ENCODE measurements at regions not wholly inside any gene's neighbourhood (a gene's known extent, or its start where the extent isn't known, plus 50 kb on each side); places are given as distances from the start of the nearest gene placed in this dataset.

- Histone ChIP-seq H3K27ac (ENCODE audit: extremely low read depth, low read depth, low read length) (no peak overlapping the region), H3K9me3 (replicated peaks; ENCODE audit: control insufficient read depth, insufficient read depth, low read depth, low read length) (no peaks in the 10 kb centered on the region), H4K20me1 (replicated peaks; ENCODE audit: control insufficient read depth, insufficient read depth, low read length) (no peaks in the 10 kb centered on the region), H3K4me1 (replicated peaks in 1 of 2; ENCODE audit: control insufficient read depth in 2 of 2, insufficient read depth in 2 of 2, low read length in 2 of 2) (no peaks in the 10 kb centered on the region), H3K4me3 (no peak overlapping the region), H3K9ac (ENCODE audit: insufficient read depth in 1 of 2, low read depth in 2 of 2, low read length in 2 of 2) (no peak overlapping the region), H3K4me2 (ENCODE audit: insufficient read depth, low read length) (no peak overlapping the region), H3K79me2 (ENCODE audit: control insufficient read depth, insufficient read depth, low read length) (no peaks in the 10 kb centered on the region), H3K27me3 (ENCODE audit: control insufficient read depth in 2 of 2, insufficient read depth in 2 of 2, low read length in 2 of 2) (no peaks in the 10 kb centered on the region), H3K36me3 (ENCODE audit: control insufficient read depth, insufficient read depth, low read length) (no peaks in the 10 kb centered on the region), H2AFZ (ENCODE audit: low read depth, low read length) (no peak overlapping the region), H3K9me1 (ENCODE audit: control insufficient read depth, insufficient read depth, low read length) (no peaks in the 10 kb centered on the region)
- TF ChIP-seq CEBPZ (IDR thresholded peaks at IDR 0.05; ENCODE audit: borderline replicate concordance, low read depth, low read length) (no peak), GABPB2 (CRISPR knock-in tag; conservative IDR thresholded peaks at IDR 0.05) (no peak), CEBPG (CRISPR knock-in tag; IDR thresholded peaks at IDR 0.05) (no peak), CEBPG (tag; conservative IDR thresholded peaks at IDR 0.05 in 1 of 2, IDR thresholded peaks at IDR 0.05 in 1 of 2) (no peak), SMARCB1 (IDR thresholded peaks at IDR 0.05; ENCODE audit: insufficient read length, low read depth) (no peak)
- TF ChIP-seq, protein P1, sequence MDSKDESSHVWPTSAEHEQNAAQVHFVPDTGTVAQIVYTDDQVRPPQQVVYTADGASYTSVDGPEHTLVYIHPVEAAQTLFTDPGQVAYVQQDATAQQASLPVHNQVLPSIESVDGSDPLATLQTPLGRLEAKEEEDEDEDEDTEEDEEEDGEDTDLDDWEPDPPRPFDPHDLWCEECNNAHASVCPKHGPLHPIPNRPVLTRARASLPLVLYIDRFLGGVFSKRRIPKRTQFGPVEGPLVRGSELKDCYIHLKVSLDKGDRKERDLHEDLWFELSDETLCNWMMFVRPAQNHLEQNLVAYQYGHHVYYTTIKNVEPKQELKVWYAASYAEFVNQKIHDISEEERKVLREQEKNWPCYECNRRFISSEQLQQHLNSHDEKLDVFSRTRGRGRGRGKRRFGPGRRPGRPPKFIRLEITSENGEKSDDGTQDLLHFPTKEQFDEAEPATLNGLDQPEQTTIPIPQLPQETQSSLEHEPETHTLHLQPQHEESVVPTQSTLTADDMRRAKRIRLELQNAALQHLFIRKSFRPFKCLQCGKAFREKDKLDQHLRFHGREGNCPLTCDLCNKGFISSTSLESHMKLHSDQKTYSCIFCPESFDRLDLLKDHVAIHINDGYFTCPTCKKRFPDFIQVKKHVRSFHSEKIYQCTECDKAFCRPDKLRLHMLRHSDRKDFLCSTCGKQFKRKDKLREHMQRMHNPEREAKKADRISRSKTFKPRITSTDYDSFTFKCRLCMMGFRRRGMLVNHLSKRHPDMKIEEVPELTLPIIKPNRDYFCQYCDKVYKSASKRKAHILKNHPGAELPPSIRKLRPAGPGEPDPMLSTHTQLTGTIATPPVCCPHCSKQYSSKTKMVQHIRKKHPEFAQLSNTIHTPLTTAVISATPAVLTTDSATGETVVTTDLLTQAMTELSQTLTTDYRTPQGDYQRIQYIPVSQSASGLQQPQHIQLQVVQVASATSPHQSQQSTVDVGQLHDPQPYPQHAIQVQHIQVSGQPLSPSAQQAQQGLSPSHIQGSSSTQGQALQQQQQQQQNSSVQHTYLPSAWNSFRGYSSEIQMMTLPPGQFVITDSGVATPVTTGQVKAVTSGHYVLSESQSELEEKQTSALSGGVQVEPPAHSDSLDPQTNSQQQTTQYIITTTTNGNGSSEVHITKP (IDR thresholded peaks at IDR 0.05; ENCODE audit: partially characterized antibody) = no peak
- in situ Hi-C loops (cut with MboI) (no loop called here), intact Hi-C loops (cut with micrococcal nuclease) (no loop called here)
- ChIA-PET CTCF (ENCODE audit: low intra/inter-chr PET ratio) (no interaction called here), POLR2A (interaction anchor here (0.6 kb wide), 1 partner anchor 20 kb away, joined by 3 read pairs; no protein-coding TSS in a partner anchor)
- no peak for ATAC-seq
- no TSS peak for BruUV-seq (replicated peaks)
- no peak for FAIRE-seq
- no peak for DNase-seq (ENCODE audit: extremely low read depth in 1 of 4, low spot score in 3 of 4)
Measured at GRCh38 chr9:6142799-6143454, 72.7 kb upstream of the IL33 start.
